Trophoblast cell (in vitro differentiated cells and primary cell): ENCODE measurements at regions not wholly inside any gene's neighbourhood (a gene's known extent, or its start where the extent isn't known, plus 50 kb on each side); places are given as distances from the start of the nearest gene placed in this dataset.
A peak's percentile ranks its signal among the peaks of the same experiment; 100 is the strongest.

Experiments
- DNase-seq, 2 donors: peaks; one replicate each; pipeline ENCODE4 v3.0.0-alpha.2; 2016
- H2AFZ ChIP-seq: 2 replicates; pipeline ENCODE4 v1.6.1; 2013; ENCODE audit warnings: low read length, moderate library complexity, mild to moderate bottlenecking; ENCODE audit not compliant: insufficient read depth, poor library complexity
- H2AK5ac ChIP-seq: 2 replicates; pipeline ENCODE4 v1.6.1; 2013; ENCODE audit warnings: mild to moderate bottlenecking, low read length
- H2BK120ac ChIP-seq: 2 replicates; pipeline ENCODE4 v1.6.1; 2013; ENCODE audit warnings: low read length, mild to moderate bottlenecking, moderate library complexity; ENCODE audit not compliant: insufficient read depth, poor library complexity
- H2BK12ac ChIP-seq: 2 replicates; pipeline ENCODE4 v1.6.1; 2013; ENCODE audit warnings: mild to moderate bottlenecking, low read length, moderate library complexity
- H2BK5ac ChIP-seq: 2 replicates; pipeline ENCODE4 v1.6.1; 2013; ENCODE audit warnings: low read length, low read depth, moderate library complexity, mild to moderate bottlenecking; ENCODE audit not compliant: poor library complexity
- H3K14ac ChIP-seq: 2 replicates; pipeline ENCODE4 v1.6.1; 2013; ENCODE audit warnings: mild to moderate bottlenecking, low read length
- H3K18ac ChIP-seq: 2 replicates; pipeline ENCODE4 v1.6.1; 2013; ENCODE audit warnings: mild to moderate bottlenecking, low read length
- H3K23ac ChIP-seq: 2 replicates; pipeline ENCODE4 v1.6.1; 2013; ENCODE audit warnings: low read length
- H3K27ac ChIP-seq: 2 replicates; pipeline ENCODE4 v1.5.1; 2013; ENCODE audit warnings: low read depth, mild to moderate bottlenecking, inconsistent platforms, low read length, moderate library complexity
- H3K27me3 ChIP-seq: 2 replicates; pipeline ENCODE4 v1.6.1; 2013; ENCODE audit warnings: inconsistent platforms, mild to moderate bottlenecking, low read length, moderate library complexity; ENCODE audit not compliant: insufficient read depth
- H3K36me3 ChIP-seq, 2 experiments: 1 replicate in 1 of 2; 2 replicates in 1 of 2; pipeline ENCODE4 v1.6.1; 2013; ENCODE audit warnings: low read length in 2 of 2, mild to moderate bottlenecking in 2 of 2, moderate library complexity in 1 of 2; ENCODE audit not compliant: insufficient read depth in 2 of 2, control insufficient read depth in 1 of 2
- H3K4ac ChIP-seq: 2 replicates; pipeline ENCODE4 v1.6.1; 2013; ENCODE audit warnings: low read depth, mild to moderate bottlenecking, low read length, moderate library complexity
- H3K4me1 ChIP-seq, 2 experiments: 1 replicate in 1 of 2; 2 replicates in 1 of 2; pipeline ENCODE4 v1.6.1; 2013; ENCODE audit warnings: low read length in 2 of 2, mild to moderate bottlenecking in 2 of 2, moderate library complexity in 1 of 2; ENCODE audit not compliant: insufficient read depth in 2 of 2, control insufficient read depth in 1 of 2
- H3K4me2 ChIP-seq: 2 replicates; pipeline ENCODE4 v1.6.1; 2013; ENCODE audit warnings: inconsistent platforms, mild to moderate bottlenecking, low read length, moderate library complexity
- H3K4me3 ChIP-seq: 2 replicates; pipeline ENCODE4 v1.5.1; 2013; ENCODE audit warnings: mild to moderate bottlenecking, low read depth, low read length, inconsistent platforms
- H3K79me1 ChIP-seq: one replicate; pipeline ENCODE4 v1.6.1; 2013; ENCODE audit warnings: low read length
- H3K79me2 ChIP-seq: 2 replicates; pipeline ENCODE4 v1.6.1; 2013; ENCODE audit warnings: low read length, mild to moderate bottlenecking; ENCODE audit not compliant: control insufficient read depth, insufficient read depth, poor library complexity
- H3K9ac ChIP-seq: 2 replicates; pipeline ENCODE4 v1.6.1; 2013; ENCODE audit warnings: mild to moderate bottlenecking, low read length
- H3K9me3 ChIP-seq: 2 replicates; pipeline ENCODE4 v1.6.1; 2013; ENCODE audit warnings: low read depth, mild to moderate bottlenecking, control low read depth, inconsistent platforms, low read length; ENCODE audit not compliant: insufficient read depth
- H4K12ac ChIP-seq: 2 replicates; pipeline ENCODE4 v1.6.1; 2013; ENCODE audit warnings: low read depth, mild to moderate bottlenecking, low read length, moderate library complexity
- H4K8ac ChIP-seq: 2 replicates; pipeline ENCODE4 v1.6.1; 2013; ENCODE audit warnings: low read depth, mild to moderate bottlenecking, low read length, moderate library complexity
- H4K91ac ChIP-seq: one replicate; pipeline ENCODE4 v1.6.1; 2013; ENCODE audit warnings: low read depth, mild to moderate bottlenecking, low read length, moderate library complexity
- WGBS: extraction: QIAGEN DNeasy Blood & Tissue Kit; methylation state at CpG from one replicate; pipeline ENCODE4 v1.1.7; 2013; ENCODE audit warnings: missing lambda C conversion rate; ENCODE audit not compliant: insufficient read length, insufficient coverage; ENCODE audit errors: extremely low coverage; 5-methylcytosine and 5-hydroxymethylcytosine counted together

DNA sequence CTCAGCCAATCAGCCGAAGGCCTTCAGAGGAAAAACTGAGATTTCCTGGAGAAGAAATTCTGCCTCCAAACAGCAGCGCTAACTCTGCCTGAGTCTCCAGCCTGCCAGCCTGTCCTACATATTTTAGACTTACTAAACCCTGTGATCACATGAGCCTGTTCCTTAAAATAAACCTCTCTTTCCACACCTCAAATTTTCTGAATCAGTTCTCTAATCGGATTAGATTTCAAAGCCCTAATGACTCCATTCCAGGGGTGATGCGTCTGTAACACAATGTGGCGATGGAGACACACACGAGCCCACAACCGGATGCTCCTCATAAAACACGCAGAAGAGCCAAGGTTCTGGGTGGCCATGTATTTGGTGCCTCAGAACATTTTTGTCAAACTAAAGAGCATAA lies 1371.2 kb downstream of the BRD1 start:
- no peak overlapping the region for H3K18ac ChIP-seq
- H2BK5ac ChIP-seq, result no peak overlapping the region
- H2BK12ac ChIP-seq, result no peak overlapping the region
- H3K4me2 ChIP-seq, result no peak overlapping the region
- no peak for DNase-seq
- H2AK5ac ChIP-seq, result no peak overlapping the region
- no peaks in the 10 kb centered on the region for H3K27me3 ChIP-seq
- H3K4me3 ChIP-seq, result no peak overlapping the region
- no peak overlapping the region for H2AFZ ChIP-seq
- peaks cover 3% of the 10 kb centered on the region for H3K9me3 ChIP-seq
- H3K9ac ChIP-seq, result no peak overlapping the region
- H3K4ac ChIP-seq, result no peak overlapping the region
- no peak overlapping the region for H2BK120ac ChIP-seq
- H3K4me1 ChIP-seq, result no peaks in the 10 kb centered on the region
- H3K79me1 ChIP-seq, result no peaks in the 10 kb centered on the region
- H3K23ac ChIP-seq, result no peak overlapping the region
- H4K91ac ChIP-seq, result no peak overlapping the region
- no peaks in the 10 kb centered on the region for H3K36me3 ChIP-seq
- no peaks in the 10 kb centered on the region for H3K79me2 ChIP-seq
- H3K14ac ChIP-seq, result no peak overlapping the region
- no peak overlapping the region for H3K27ac ChIP-seq
- no peak overlapping the region for H4K12ac ChIP-seq
- no CpG with 5 or more reads among the region's 8 CpGs for WGBS
- no peak overlapping the region for H4K8ac ChIP-seq

DNA sequence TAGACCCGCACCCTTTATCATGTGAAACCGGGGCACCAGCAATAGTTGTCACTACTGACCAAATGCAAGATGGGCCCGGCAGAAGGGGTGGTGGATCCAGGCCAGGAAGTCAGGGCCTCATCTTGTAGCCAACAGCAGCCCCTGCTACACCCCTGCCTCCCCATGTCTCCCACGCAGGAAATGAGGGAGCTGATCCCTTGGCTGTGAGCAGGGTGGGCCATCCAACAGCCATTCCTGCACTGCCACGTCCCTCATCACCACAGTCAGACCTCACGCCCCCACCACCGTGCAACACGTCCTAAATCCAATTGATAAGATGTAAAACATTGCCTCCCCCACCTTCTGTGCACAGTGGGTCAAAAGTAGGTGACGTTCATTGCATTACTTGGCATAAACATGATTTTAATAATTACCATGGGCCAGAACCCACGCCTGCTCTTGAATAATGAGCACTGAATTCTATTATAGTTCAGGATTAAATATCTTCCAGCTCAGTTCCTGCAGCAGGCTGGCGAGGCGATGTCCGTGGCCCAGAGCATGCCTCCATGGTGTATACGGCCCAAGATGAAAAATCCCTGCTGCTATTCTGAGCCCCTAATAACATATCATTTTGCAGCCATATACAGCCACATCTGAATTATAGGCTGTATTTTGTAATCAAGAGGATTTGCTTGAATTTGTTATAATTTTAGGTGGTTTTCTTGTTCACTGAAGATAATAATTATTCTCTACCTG lies 1373.8 kb downstream of the BRD1 start:
- no peak overlapping the region for H4K12ac ChIP-seq
- peaks cover 3% of the 10 kb centered on the region for H3K9me3 ChIP-seq
- no peak overlapping the region for H3K4ac ChIP-seq
- no peak for DNase-seq
- H3K79me2 ChIP-seq, result no peaks in the 10 kb centered on the region
- H2BK12ac ChIP-seq, result no peak overlapping the region
- no peak overlapping the region for H3K14ac ChIP-seq
- H2BK5ac ChIP-seq, result no peak overlapping the region
- H3K4me3 ChIP-seq, result no peak overlapping the region
- no peaks in the 10 kb centered on the region for H3K79me1 ChIP-seq
- H2AK5ac ChIP-seq, result no peak overlapping the region
- no peak overlapping the region for H4K8ac ChIP-seq
- H3K36me3 ChIP-seq, result no peaks in the 10 kb centered on the region
- WGBS, result no CpG with 5 or more reads among the region's 14 CpGs
- H3K4me2 ChIP-seq, result no peak overlapping the region
- H2BK120ac ChIP-seq, result no peak overlapping the region
- H3K27ac ChIP-seq, result no peak overlapping the region
- H4K91ac ChIP-seq, result no peak overlapping the region
- H2AFZ ChIP-seq, result no peak overlapping the region
- H3K23ac ChIP-seq, result no peak overlapping the region
- H3K9ac ChIP-seq, result no peak overlapping the region
- H3K18ac ChIP-seq, result no peak overlapping the region
- H3K4me1 ChIP-seq, result no peaks in the 10 kb centered on the region
- H3K27me3 ChIP-seq, result no peaks in the 10 kb centered on the region

DNA sequence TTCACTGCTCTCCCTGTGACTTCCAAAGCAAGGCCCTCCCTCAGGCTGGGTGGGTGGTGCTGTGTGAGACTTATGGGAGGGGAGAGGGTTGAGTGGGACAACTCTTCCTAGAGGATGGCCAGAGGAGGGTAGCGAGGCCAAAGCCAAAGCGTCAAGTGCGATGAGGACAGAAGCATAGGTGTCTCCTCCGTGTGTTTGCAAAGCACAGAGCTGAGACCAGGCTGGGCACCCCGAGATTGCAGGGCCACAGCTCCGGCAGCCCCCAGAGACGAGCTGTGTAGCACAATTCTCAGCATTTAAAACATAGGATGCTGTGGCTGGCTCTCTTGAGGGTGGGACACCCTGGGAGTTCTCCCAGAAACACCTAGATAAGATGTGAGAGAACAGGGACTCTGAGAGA lies 1374.5 kb downstream of the BRD1 start:
- no CpG with 5 or more reads among the region's 7 CpGs for WGBS

DNA sequence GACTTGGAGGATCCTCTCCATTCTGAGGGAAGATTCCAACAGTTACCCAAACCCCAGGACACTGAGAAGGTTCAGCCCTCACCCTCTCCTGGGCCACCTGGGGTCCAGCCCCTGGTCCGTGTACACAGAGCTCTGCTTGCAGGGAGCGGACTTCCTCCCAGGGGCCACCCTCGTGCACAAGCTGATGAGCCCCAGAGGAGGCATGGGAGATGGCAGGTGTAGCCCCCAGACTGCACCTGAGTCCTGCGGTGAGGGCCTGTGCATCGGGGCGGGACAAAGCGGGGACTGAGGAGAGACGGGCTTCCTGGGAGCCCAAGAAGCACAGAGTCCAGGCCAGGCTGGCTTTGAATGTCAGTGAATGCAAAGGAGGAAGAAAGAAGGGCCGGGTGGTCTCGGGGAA lies 1374.9 kb downstream of the BRD1 start:
- H4K8ac ChIP-seq, result no peak overlapping the region
- H3K4me1 ChIP-seq, result no peaks in the 10 kb centered on the region
- H3K36me3 ChIP-seq, result no peaks in the 10 kb centered on the region
- DNase-seq, result no peak
- peak overlapping the region; percentile 23 for H3K4me3 ChIP-seq
- H3K14ac ChIP-seq, result no peak overlapping the region
- no peak overlapping the region for H2BK5ac ChIP-seq
- no peaks in the 10 kb centered on the region for H3K79me1 ChIP-seq
- no peak overlapping the region for H3K4me2 ChIP-seq
- H3K9me3 ChIP-seq, result peaks cover 12% of the 10 kb centered on the region
- no peak overlapping the region for H3K9ac ChIP-seq
- no peaks in the 10 kb centered on the region for H3K79me2 ChIP-seq
- H3K27ac ChIP-seq, result no peak overlapping the region
- no peak overlapping the region for H2AK5ac ChIP-seq
- H2AFZ ChIP-seq, result no peak overlapping the region
- no peaks in the 10 kb centered on the region for H3K27me3 ChIP-seq
- no peak overlapping the region for H3K18ac ChIP-seq
- no peak overlapping the region for H4K12ac ChIP-seq
- H3K4ac ChIP-seq, result no peak overlapping the region
- H2BK120ac ChIP-seq, result no peak overlapping the region
- no peak overlapping the region for H2BK12ac ChIP-seq
- H3K23ac ChIP-seq, result no peak overlapping the region
- no CpG with 5 or more reads among the region's 10 CpGs for WGBS
- no peak overlapping the region for H4K91ac ChIP-seq

More for the DNA sequence above, 1374.5 kb downstream of the BRD1 start:
- H3K4me1 ChIP-seq, result no peaks in the 10 kb centered on the region
- H3K79me1 ChIP-seq, result no peaks in the 10 kb centered on the region
- H3K4me3 ChIP-seq, result no peak overlapping the region
- H2BK12ac ChIP-seq, result no peak overlapping the region
- H3K14ac ChIP-seq, result no peak overlapping the region
- H3K36me3 ChIP-seq, result no peaks in the 10 kb centered on the region
- H3K23ac ChIP-seq, result no peak overlapping the region
- no peak for DNase-seq
- no peak overlapping the region for H3K18ac ChIP-seq
- no peak overlapping the region for H2BK120ac ChIP-seq
- no peak overlapping the region for H3K27ac ChIP-seq
- no peak overlapping the region for H2AK5ac ChIP-seq
- peaks cover 8% of the 10 kb centered on the region for H3K9me3 ChIP-seq
- H3K9ac ChIP-seq, result no peak overlapping the region
- H3K27me3 ChIP-seq, result no peaks in the 10 kb centered on the region
- no peak overlapping the region for H2BK5ac ChIP-seq
- H3K79me2 ChIP-seq, result no peaks in the 10 kb centered on the region
- no peak overlapping the region for H3K4me2 ChIP-seq
- H4K12ac ChIP-seq, result no peak overlapping the region
- no peak overlapping the region for H4K91ac ChIP-seq
- H4K8ac ChIP-seq, result no peak overlapping the region
- no peak overlapping the region for H3K4ac ChIP-seq
- H2AFZ ChIP-seq, result no peak overlapping the region
